ENCODE measurements at regions not wholly inside any gene's neighbourhood (a gene's known extent, or its start where the extent isn't known, plus 50 kb on each side); places are given as distances from the start of the nearest gene placed in this dataset.

- H3K27me3 ChIP-seq (replicated peaks; ENCODE audit: insufficient read depth, low read length): no peaks in the 10 kb centered on the region
- H3K4me3 ChIP-seq (ENCODE audit: low read length): no peak overlapping the region
- H3K4me1 ChIP-seq (ENCODE audit: low read length): peaks cover 61% of the 10 kb centered on the region
- DNase-seq: no peak
- no peak overlapping the region for H2AFZ ChIP-seq (ENCODE audit: low read length)
- H3K4me2 ChIP-seq (ENCODE audit: low read depth, low read length): no peak overlapping the region
- no peaks in the 10 kb centered on the region for H3K36me3 ChIP-seq (replicated peaks; ENCODE audit: insufficient read depth, low read length)
- H4K20me1 ChIP-seq (ENCODE audit: insufficient read depth, low read length): no peaks in the 10 kb centered on the region
- TF ChIP-seq CTCF (IDR thresholded peaks at IDR 0.05; ENCODE audit: low read length) (no peak), EZH2phosphoT487 (IDR thresholded peaks at IDR 0.05; ENCODE audit: low read length) (no peak), EZH2 (optimal IDR thresholded peaks at IDR 0.05; ENCODE audit: low read depth, low read length) (no peak)
- no peaks in the 10 kb centered on the region for H3K79me2 ChIP-seq (ENCODE audit: low read length)
- no peaks in the 10 kb centered on the region for H3K9me2 ChIP-seq (replicated peaks; ENCODE audit: insufficient read depth, low read length)
- no peaks in the 10 kb centered on the region for H3K9me3 ChIP-seq (replicated peaks; ENCODE audit: insufficient read depth, low read length)
- H3K27ac ChIP-seq (ENCODE audit: low read length): peak overlapping the region; percentile 99; the same call in 1 of the 2 replicates
- peaks cover 36% of the 10 kb centered on the region for H3F3A ChIP-seq (ENCODE audit: insufficient read depth, low read length)
- no peak overlapping the region for H3K9ac ChIP-seq (ENCODE audit: low read length)
Observed at GRCh38 chr2:234290671-234291070, 206.2 kb downstream of the ARL4C start.

- H3K9me3 ChIP-seq (replicated peaks; ENCODE audit: insufficient read depth, low read length): no peaks in the 10 kb centered on the region
- no peaks in the 10 kb centered on the region for H3K36me3 ChIP-seq (replicated peaks; ENCODE audit: insufficient read depth, low read length)
- H3K4me3 ChIP-seq (ENCODE audit: low read length): no peak overlapping the region
- no peaks in the 10 kb centered on the region for H3K79me2 ChIP-seq (ENCODE audit: low read length)
- peak overlapping the region; percentile 25 for H3K4me2 ChIP-seq (ENCODE audit: low read depth, low read length)
- peaks cover 61% of the 10 kb centered on the region for H3K4me1 ChIP-seq (ENCODE audit: low read length)
- no peaks in the 10 kb centered on the region for H4K20me1 ChIP-seq (ENCODE audit: insufficient read depth, low read length)
- no peaks in the 10 kb centered on the region for H3K27me3 ChIP-seq (replicated peaks; ENCODE audit: insufficient read depth, low read length)
- H3K9me2 ChIP-seq (replicated peaks; ENCODE audit: insufficient read depth, low read length): no peaks in the 10 kb centered on the region
- peak overlapping the region; percentile 63; the same call in 1 of the 2 replicates for H3K27ac ChIP-seq (ENCODE audit: low read length)
- peak overlapping the region; percentile 54 for H2AFZ ChIP-seq (ENCODE audit: low read length)
- no peak for TF ChIP-seq EZH2phosphoT487 (IDR thresholded peaks at IDR 0.05; ENCODE audit: low read length)
- TF ChIP-seq EZH2 (optimal IDR thresholded peaks at IDR 0.05; ENCODE audit: low read depth, low read length): no peak
- TF ChIP-seq CTCF (IDR thresholded peaks at IDR 0.05; ENCODE audit: low read length): no peak
- peaks cover 36% of the 10 kb centered on the region for H3F3A ChIP-seq (ENCODE audit: insufficient read depth, low read length)
- peak; percentile 48 for DNase-seq
- H3K9ac ChIP-seq (ENCODE audit: low read length): peak overlapping the region; percentile 6; the same call in 1 of the 2 replicates
Observed at GRCh38 chr2:234289834-234290590, 206.9 kb downstream of the ARL4C start.

DNA sequence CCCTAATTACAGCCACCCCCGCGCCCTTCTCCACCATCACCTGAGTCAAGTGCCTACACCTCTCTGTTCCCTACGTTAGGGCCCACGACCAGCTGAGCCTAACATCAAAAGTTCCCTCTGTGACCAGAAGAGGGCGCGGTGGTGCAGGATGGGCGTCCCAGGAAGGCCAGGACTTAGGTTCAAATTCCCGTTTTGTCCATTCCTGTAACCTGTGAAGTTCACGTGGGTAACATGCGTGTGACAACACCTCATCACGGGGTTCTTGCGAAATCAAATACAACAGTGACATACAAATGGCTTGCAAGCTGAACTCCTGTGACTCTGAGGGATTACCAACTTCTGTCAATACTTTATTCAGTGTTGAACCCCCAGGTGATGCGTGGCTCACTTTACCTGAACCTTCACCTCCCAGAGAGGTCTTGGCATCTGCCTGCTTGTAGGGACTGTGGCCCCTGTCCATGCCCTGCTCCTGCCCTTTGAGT is 207.9 kb downstream of the ARL4C start:
- peak; percentile 43 for DNase-seq
- Histone ChIP-seq H3K4me3 (ENCODE audit: low read length) (no peak overlapping the region), H3K9me2 (replicated peaks; ENCODE audit: insufficient read depth, low read length) (no peaks in the 10 kb centered on the region), H3F3A (ENCODE audit: insufficient read depth, low read length) (peaks cover 36% of the 10 kb centered on the region), H4K20me1 (ENCODE audit: insufficient read depth, low read length) (no peaks in the 10 kb centered on the region), H3K27me3 (replicated peaks; ENCODE audit: insufficient read depth, low read length) (no peaks in the 10 kb centered on the region), H3K27ac (ENCODE audit: low read length) (peak overlapping the region; percentile 63; the same call in 1 of the 2 replicates), H2AFZ (ENCODE audit: low read length) (peak overlapping the region; percentile 54; the same call in 1 of the 2 replicates), H3K36me3 (replicated peaks; ENCODE audit: insufficient read depth, low read length) (no peaks in the 10 kb centered on the region), H3K4me1 (ENCODE audit: low read length) (peaks cover 53% of the 10 kb centered on the region), H3K4me2 (ENCODE audit: low read depth, low read length) (peak overlapping the region; percentile 25), H3K9me3 (replicated peaks; ENCODE audit: insufficient read depth, low read length) (no peaks in the 10 kb centered on the region), H3K9ac (ENCODE audit: low read length) (no peak overlapping the region; the same call in 1 of the 2 replicates), H3K79me2 (ENCODE audit: low read length) (no peaks in the 10 kb centered on the region)
- TF ChIP-seq EZH2 (optimal IDR thresholded peaks at IDR 0.05; ENCODE audit: low read depth, low read length) (no peak), CTCF (IDR thresholded peaks at IDR 0.05; ENCODE audit: low read length) (peak; percentile 80), EZH2phosphoT487 (IDR thresholded peaks at IDR 0.05; ENCODE audit: low read length) (no peak)
